Vagina (tissue), 2 donors: ENCODE measurements at regions not wholly inside any gene's neighbourhood (a gene's known extent, or its start where the extent isn't known, plus 50 kb on each side); places are given as distances from the start of the nearest gene placed in this dataset.

Experiments used
- DNase-seq, 2 donors: peaks; one replicate each; pipeline ENCODE4 v3.0.0-alpha.2; 2017; ENCODE audit errors: extremely low spot score in 2 of 2
- H3K27ac ChIP-seq: fragments of 200-600 bp; sonication (generic); one replicate; pipeline ENCODE4 v1.5.1; 2019
- H3K27me3 ChIP-seq: fragments of 200-600 bp; sonication (generic); one replicate; pipeline ENCODE4 v1.5.1; 2019
- H3K36me3 ChIP-seq, 2 donors: fragments of 200-600 bp; sonication (generic); one replicate each; pipeline ENCODE4 v1.5.1; 2017 to 2019
- H3K4me1 ChIP-seq: fragments of 200-600 bp; sonication (generic); one replicate; pipeline ENCODE4 v1.5.1; 2019
- H3K4me3 ChIP-seq, 2 donors: fragments of 200-600 bp; sonication (generic); 1 replicate in 1 of 2; 2 replicates in 1 of 2; pipeline ENCODE4 v1.5.1; 2016 to 2019
- H3K9me3 ChIP-seq: fragments of 200-600 bp; sonication (generic); one replicate; pipeline ENCODE4 v1.5.1; 2019
- POLR2A ChIP-seq, 2 donors: fragments of 450-650 bp; IDR thresholded peaks; one replicate each; pipeline ENCODE4 v1.6.1; 2017; ENCODE audit warnings: antibody characterized with exemption in 2 of 2, mild to moderate bottlenecking in 2 of 2, moderate library complexity in 2 of 2
- POLR2AphosphoS5 ChIP-seq, 2 donors: sonication (generic); formaldehyde crosslinking; IDR thresholded peaks; one replicate each; pipeline ENCODE4 v1.9.0; 2017; ENCODE audit warnings: antibody characterized with exemption in 2 of 2, mild to moderate bottlenecking in 2 of 2, low read depth in 1 of 2; ENCODE audit not compliant: insufficient read depth in 1 of 2
- intact Hi-C: fragments of 100-400 bp; cut with DNase I; formaldehyde crosslinking; loops from one replicate; pipeline ENCODE4 v1.15.1; 2023
- TF ChIP-seq, protein P1 (sequence below), 3 experiments: fragments of 450-650 bp in 2 of 3; fragments of 200-600 bp in 1 of 3; sonication (generic) in 1 of 3; IDR thresholded peaks; one replicate each; pipeline ENCODE4 v1.5.1; 2017 to 2019; ENCODE audit warnings: antibody characterized with exemption in 3 of 3, mild to moderate bottlenecking in 2 of 3, moderate library complexity in 2 of 3

DNA sequence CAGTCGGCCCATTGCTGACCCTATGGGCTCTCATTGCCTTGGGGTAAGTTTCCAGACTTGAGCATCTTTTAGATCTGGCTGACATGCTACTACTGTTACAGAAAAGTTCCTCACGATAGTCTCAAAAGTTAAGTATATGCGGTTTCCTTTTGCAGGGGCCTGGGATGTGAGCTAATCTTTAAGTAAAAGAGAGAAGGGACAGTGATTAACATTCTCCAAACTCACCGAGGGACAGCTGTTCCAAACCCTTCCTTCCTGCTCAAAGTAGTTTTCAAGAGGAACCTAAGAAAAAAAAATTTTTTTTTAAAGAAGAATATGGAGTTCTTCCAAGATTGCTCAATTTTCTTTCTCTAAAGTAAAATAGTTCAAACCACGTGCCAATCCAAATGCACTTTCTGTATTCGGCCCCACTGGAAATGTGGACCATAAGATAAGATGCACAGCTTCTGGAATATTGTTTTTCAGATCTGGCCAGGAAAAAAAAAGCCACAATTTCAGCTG, 168.0 kb upstream of the SPRY4 start:
- Histone ChIP-seq H3K4me1 (peaks cover 14% of the 10 kb centered on the region), H3K36me3 (no peaks in the 10 kb centered on the region), H3K27ac (peak overlapping the region; percentile 27), H3K27me3 (no peaks in the 10 kb centered on the region), H3K4me3 (no peak overlapping the region), H3K9me3 (no peaks in the 10 kb centered on the region)
- no peak for DNase-seq
- TF ChIP-seq, protein P1, sequence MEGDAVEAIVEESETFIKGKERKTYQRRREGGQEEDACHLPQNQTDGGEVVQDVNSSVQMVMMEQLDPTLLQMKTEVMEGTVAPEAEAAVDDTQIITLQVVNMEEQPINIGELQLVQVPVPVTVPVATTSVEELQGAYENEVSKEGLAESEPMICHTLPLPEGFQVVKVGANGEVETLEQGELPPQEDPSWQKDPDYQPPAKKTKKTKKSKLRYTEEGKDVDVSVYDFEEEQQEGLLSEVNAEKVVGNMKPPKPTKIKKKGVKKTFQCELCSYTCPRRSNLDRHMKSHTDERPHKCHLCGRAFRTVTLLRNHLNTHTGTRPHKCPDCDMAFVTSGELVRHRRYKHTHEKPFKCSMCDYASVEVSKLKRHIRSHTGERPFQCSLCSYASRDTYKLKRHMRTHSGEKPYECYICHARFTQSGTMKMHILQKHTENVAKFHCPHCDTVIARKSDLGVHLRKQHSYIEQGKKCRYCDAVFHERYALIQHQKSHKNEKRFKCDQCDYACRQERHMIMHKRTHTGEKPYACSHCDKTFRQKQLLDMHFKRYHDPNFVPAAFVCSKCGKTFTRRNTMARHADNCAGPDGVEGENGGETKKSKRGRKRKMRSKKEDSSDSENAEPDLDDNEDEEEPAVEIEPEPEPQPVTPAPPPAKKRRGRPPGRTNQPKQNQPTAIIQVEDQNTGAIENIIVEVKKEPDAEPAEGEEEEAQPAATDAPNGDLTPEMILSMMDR (IDR thresholded peaks at IDR 0.05): no peak
- TF ChIP-seq POLR2A (IDR thresholded peaks at IDR 0.05): no peak
- TF ChIP-seq POLR2AphosphoS5 (IDR thresholded peaks at IDR 0.05; ENCODE audit: insufficient read depth in 1 of 2, low read depth in 1 of 2): peak in 1 of 2 donors; percentile 81
- intact Hi-C loops: loop anchor here (2.0 kb wide), 1 partner anchor 42 kb away; no protein-coding TSS in a partner anchor

DNA sequence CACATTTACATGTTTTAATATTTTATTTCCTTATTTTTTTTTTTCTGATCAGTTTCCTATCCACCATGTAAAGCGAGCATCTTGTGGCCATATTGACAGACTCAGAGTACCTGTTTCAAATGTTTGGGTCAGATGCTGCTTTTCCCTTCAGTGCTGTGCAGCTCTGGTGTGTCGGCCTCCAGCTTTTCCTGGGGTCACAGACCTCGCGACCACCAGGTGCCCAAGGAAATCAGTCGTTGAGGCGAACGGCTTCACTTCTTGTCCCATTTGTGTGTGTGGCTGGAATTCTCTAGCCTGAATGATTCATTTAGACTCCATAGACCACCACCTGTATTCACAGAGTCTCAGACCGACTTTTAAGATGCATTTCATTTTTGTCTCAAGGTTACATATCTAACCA, 166.9 kb upstream of the SPRY4 start:
- intact Hi-C loops: loop anchor here (2.0 kb wide), 1 partner anchor 41 kb away; no protein-coding TSS in a partner anchor
- no peak for DNase-seq
- Histone ChIP-seq H3K27me3 (no peaks in the 10 kb centered on the region), H3K9me3 (no peaks in the 10 kb centered on the region), H3K4me3 (no peak overlapping the region), H3K27ac (no peak overlapping the region), H3K4me1 (peaks cover 14% of the 10 kb centered on the region), H3K36me3 (no peaks in the 10 kb centered on the region)
- TF ChIP-seq POLR2AphosphoS5 (IDR thresholded peaks at IDR 0.05; ENCODE audit: insufficient read depth in 1 of 2, low read depth in 1 of 2) (no peak), POLR2A (IDR thresholded peaks at IDR 0.05) (no peak)
- TF ChIP-seq, protein P1 (IDR thresholded peaks at IDR 0.05): no peak

DNA sequence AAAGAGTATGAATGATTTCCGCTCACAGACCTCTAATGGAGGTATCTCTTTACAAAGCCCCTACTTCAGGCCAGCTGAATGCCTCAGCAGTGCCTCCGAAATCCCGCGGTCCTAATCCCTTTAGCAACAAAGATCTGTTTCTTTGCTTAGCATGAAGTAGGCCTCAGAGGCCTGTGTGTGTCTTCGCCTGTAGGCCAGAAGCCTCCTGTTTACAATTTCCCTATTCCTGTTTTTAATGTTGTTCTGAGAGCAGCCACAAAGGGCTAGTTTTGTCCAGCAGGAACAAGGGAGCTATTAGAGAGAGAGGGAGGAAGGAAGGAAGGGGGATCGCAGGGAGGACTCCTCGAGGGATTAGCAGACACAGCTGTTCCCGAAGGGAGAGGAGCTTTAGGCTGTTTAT, 166.4 kb upstream of the SPRY4 start:
- no peak for DNase-seq
- H3K27me3 ChIP-seq: no peaks in the 10 kb centered on the region
- no peak overlapping the region for H3K4me3 ChIP-seq
- H3K9me3 ChIP-seq: no peaks in the 10 kb centered on the region
- intact Hi-C loops: no loop called here
- TF ChIP-seq, protein P1 (IDR thresholded peaks at IDR 0.05): no peak
- TF ChIP-seq POLR2A (IDR thresholded peaks at IDR 0.05): no peak
- TF ChIP-seq POLR2AphosphoS5 (IDR thresholded peaks at IDR 0.05; ENCODE audit: insufficient read depth in 1 of 2, low read depth in 1 of 2): no peak
- H3K36me3 ChIP-seq: no peaks in the 10 kb centered on the region
- no peak overlapping the region for H3K27ac ChIP-seq
- peaks cover 14% of the 10 kb centered on the region for H3K4me1 ChIP-seq

DNA sequence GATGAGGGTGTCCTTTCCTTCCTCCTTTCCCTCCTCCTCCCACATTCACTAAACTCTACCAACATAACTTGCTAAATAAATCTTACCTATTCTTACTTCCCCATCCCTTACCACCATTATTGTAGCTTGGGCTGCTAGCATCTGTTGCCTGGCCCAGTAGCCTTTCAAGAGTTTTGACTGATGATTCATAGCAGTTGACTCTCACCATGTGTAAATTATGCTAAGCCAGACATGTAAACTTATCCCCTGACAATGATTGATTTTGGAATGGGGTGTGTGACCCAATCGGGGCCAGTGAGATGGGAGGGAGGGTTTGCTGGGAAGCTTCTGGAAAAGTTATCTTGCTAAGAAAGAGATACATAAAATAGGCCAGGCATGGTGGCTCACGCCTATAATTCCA, 161.8 kb upstream of the SPRY4 start:
- no peak for TF ChIP-seq POLR2A (IDR thresholded peaks at IDR 0.05)
- no peak for TF ChIP-seq POLR2AphosphoS5 (IDR thresholded peaks at IDR 0.05; ENCODE audit: insufficient read depth in 1 of 2, low read depth in 1 of 2)
- TF ChIP-seq, protein P1 (IDR thresholded peaks at IDR 0.05): no peak
- intact Hi-C loops: no loop called here

DNA sequence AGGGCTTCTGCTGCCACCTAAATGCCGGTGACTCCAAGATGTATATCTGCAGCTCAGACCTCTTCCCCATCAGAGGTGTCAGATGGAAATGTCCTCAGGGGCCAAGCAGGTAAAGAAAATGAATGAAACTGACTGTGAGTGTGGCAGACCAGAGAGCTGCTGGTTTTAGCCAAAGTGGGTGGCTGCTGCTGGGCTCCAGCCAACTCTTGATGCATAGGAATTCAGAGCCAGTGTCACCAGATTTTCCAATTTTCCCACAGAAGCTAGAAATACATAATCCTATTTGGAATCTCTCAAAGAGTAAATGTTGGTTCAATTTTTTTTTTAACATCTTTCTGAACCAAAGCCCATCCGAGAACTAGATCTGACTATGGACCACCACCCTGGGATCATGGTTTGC, 161.2 kb upstream of the SPRY4 start:
- Histone ChIP-seq H3K4me3 (no peak overlapping the region), H3K27ac (no peak overlapping the region), H3K9me3 (no peaks in the 10 kb centered on the region), H3K4me1 (no peaks in the 10 kb centered on the region), H3K36me3 (no peaks in the 10 kb centered on the region), H3K27me3 (no peaks in the 10 kb centered on the region)
- intact Hi-C loops: no loop called here
- TF ChIP-seq POLR2A (IDR thresholded peaks at IDR 0.05): no peak
- no peak for TF ChIP-seq POLR2AphosphoS5 (IDR thresholded peaks at IDR 0.05; ENCODE audit: insufficient read depth in 1 of 2, low read depth in 1 of 2)
- TF ChIP-seq, protein P1 (IDR thresholded peaks at IDR 0.05): no peak
- no peak for DNase-seq

More for the DNA sequence above, 161.8 kb upstream of the SPRY4 start:
- Histone ChIP-seq H3K4me1 (no peaks in the 10 kb centered on the region), H3K9me3 (no peaks in the 10 kb centered on the region), H3K27ac (no peak overlapping the region), H3K4me3 (no peak overlapping the region), H3K36me3 (no peaks in the 10 kb centered on the region), H3K27me3 (no peaks in the 10 kb centered on the region)
- no peak for DNase-seq
